GM12873 (cell line): ENCODE measurements at regions not wholly inside any gene's neighbourhood (a gene's known extent, or its start where the extent isn't known, plus 50 kb on each side); places are given as distances from the start of the nearest gene placed in this dataset.

Experiments used
- TF ChIP-seq, protein P1 (sequence below): IDR thresholded peaks from 2 replicates; pipeline ENCODE4 v1.5.1; 2012; ENCODE audit warnings: low read depth, mild to moderate bottlenecking, moderate library complexity, low read length, control low read depth; ENCODE audit not compliant: insufficient read depth; ENCODE audit errors: missing control alignments

DNA sequence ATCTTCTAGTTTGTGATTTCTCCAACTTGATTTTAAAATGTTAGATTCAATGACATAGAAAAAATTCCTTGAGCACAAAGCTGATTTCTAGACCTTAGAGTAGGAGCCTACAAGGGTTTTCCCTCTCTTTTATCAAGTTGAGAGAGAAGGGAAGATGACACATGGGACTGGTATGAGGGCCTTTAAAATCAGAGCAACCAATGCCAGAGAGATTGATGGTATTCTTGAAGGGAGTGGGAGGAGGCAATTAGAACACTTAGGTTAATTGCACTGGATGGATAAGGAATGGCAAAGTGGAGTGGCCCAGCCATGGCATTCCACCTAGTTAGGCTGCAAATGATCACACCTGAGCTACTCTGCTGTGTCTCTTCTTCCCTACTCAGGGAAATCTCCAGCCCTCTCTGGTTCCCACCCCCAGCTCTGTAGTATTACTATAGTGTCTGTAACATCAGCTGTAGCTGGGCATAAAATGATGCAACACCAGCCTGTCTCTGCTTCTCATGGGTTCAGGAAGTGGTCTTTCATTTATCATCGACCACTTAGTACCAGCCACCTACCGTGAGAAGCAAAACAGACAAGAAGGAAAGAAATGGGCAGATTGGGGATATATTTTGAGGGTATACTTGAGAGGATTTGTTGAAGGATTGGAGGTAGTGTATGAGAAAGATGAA lies 333.6 kb downstream of the DLEU7 start:
- TF ChIP-seq, protein P1, sequence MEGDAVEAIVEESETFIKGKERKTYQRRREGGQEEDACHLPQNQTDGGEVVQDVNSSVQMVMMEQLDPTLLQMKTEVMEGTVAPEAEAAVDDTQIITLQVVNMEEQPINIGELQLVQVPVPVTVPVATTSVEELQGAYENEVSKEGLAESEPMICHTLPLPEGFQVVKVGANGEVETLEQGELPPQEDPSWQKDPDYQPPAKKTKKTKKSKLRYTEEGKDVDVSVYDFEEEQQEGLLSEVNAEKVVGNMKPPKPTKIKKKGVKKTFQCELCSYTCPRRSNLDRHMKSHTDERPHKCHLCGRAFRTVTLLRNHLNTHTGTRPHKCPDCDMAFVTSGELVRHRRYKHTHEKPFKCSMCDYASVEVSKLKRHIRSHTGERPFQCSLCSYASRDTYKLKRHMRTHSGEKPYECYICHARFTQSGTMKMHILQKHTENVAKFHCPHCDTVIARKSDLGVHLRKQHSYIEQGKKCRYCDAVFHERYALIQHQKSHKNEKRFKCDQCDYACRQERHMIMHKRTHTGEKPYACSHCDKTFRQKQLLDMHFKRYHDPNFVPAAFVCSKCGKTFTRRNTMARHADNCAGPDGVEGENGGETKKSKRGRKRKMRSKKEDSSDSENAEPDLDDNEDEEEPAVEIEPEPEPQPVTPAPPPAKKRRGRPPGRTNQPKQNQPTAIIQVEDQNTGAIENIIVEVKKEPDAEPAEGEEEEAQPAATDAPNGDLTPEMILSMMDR, result no peak

DNA sequence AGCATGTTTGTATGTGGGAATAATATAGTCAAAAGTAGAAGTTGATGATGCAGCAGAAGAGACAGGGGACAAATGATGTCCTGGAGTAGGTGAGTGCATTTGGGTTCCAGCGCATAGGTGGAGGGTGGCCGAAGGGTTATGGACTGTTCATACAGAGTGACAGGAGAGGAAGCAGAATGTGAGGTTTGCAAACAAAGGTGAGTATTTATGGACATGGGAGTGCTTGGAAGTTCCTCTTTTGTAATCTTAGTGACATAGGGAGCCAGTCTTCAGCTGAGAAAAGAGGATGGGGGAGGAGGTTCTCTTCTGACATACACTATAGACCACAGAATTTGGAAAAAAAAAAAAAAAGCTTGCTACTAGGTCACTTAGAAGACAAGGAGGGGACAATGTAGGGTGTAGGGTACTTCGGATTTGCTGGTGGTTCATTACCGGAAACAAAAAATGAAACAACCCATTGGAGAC lies 331.6 kb downstream of the DLEU7 start:
- TF ChIP-seq, protein P1, result no peak

DNA sequence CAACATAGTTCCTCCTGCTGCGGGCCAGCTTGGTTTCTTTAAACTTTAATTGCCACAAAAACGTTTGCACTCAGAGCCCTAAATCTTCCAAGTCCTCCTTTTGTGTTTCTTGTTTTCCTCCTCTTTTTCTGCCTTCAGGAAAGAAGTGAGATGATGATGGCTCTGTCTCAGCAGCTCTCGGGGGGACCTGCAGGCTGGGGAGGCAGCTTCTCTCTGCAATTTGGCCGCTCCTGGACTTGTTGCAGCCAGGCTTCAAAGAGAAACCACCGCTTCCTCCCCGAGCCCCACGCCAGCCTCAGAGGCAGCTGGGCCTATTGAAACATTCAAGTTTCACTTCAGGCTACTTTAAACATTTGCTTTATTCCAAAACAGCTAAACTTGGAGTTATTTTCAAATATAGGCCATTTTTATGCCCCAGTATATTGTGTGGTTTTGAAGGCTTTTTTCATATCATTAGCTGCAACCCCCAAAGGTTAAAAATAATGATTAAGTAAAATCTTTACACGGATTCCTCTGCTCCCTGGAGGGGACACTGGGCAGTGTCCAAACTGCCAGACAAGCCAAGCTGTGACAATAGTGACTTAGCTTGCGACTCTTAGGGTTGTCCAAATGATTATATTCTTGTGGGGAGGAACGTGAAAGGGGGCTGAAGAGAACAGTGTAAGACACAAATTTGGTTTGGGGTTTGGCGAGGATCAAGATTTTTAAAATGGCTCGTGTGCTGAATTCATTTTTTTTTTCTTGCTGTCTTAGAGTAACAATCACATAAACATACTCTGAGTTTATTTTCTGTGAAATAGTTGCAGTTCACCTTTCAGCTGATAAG lies 330.8 kb downstream of the DLEU7 start:
- TF ChIP-seq, protein P1, result no peak

DNA sequence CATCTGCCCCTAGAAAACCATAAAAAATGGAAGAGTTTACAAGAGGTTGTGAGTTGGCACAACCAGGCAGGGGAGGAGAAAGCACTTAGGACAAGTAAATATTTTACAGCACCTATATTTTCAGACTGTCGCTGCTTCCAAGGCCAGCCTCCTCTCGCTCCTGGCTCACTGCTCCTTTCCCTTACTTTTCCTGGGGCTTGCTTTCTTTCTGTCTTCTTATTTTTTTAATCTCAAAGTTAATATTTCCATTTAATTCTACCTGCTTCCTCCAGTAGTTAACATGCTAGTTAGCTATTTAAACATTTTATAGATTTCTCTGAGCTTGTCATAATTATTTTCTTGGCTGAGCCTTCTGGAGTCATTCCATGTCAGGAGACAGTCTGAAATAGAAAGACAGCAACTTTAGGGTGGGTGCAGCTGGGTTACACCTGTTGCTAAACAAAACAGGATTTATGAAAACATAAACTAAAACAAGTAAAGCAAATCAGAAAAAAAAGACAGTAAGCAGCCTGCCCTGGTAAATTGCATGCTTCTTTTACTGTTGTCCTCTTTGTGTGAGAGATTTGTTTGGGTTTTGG lies 330.1 kb downstream of the DLEU7 start:
- TF ChIP-seq, protein P1, result no peak

DNA sequence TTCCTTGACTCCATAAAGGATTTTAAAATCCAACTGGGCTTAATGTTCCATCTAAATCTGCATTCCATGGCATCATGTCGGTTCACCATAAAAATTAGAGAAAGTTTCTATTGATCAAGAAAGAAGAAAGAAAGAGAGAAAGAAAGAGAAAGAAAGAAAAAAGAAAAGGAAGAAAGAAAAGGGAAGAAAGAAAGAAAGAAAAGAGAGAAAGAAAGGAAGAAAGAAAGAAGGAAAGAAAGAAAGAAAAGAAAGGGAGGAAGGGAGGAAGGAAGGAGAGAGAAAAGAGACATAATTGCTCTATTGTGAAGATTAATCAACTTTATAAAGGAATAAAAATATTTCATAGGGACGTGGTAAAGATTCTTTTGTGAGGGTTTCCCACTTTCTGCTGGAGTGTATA lies 329.2 kb downstream of the DLEU7 start:
- TF ChIP-seq, protein P1, result no peak

DNA sequence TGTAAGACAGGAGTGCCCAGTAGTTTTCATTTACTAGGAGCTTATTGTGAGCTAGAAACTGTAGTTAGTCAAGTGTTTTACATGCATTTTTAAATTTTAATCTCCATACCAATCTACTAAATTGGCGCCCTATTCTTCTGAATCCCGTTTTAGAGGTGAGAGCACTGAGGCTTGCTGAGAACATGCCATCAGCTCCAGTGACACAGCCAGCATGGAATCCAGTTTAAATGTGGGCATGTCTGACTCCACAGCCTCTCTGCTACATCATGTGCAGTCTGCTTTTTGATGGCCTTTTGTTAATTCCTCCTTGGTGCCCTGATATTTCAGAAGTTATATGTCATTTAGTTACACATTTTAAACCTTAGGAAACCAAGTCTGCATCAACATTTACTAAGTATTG lies 325.4 kb downstream of the DLEU7 start:
- TF ChIP-seq, protein P1, result no peak

DNA sequence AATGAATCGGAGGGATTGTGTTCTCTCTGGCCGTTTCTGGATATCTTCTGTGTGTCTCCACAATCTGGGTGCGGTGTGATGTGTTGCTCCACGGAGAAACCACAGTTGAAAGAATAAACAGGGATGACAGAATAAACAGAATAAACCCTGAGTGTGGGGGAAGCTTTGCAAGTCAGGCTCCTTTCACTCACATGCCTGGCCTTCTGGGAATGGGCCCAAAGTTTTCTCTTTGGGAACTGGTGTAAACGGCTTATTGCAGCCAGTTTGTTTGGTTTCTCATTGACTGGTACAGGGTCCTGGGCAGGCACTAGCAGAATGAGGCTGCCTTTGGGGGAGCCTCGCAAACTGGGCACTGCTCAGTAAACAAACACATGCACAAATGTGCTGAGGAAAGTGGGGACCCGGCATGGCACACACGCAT lies 324.7 kb downstream of the DLEU7 start:
- TF ChIP-seq, protein P1, result no peak
